ENCODE measurements at regions not wholly inside any gene's neighbourhood (a gene's known extent, or its start where the extent isn't known, plus 50 kb on each side); places are given as distances from the start of the nearest gene placed in this dataset.

DNA sequence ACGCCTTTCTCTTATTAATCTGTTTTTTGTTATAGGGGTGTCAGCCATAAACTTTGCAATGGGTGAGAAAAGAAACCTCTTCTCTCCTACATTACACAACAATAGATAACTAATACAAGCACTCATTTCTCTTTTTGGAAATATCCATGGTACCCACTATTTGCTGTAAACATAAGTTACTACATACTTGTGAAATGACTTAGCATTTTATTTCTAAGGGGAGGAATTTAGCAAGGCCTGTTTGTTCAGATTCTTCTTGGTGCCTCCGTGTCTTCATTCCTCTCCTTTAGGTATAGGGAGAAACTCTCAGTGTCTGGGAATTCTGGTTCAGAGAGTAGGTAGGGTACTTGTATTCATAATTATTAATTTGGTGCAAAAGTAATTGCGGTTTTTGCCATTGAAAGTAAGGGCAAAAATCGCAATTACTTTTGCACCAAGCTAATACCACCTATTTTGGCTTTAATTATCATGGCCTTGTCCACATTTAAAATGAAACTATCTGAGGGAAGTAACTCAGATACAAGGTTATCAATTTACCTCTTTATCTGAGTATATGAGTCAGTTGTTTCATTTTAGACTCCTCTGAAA lies 134.8 kb downstream of the MREG start:
- no peak overlapping the region for H3K27ac ChIP-seq (ENCODE audit: low read length)
- Mint-ChIP-seq H3K27me3 (peaks cover 7 to 10% of the 10 kb centered on the region in 2 donors), H3K36me3 (no peaks in the 10 kb centered on the region), H3K4me1 (no peaks in the 10 kb centered on the region), H3K27ac (no peak overlapping the region), H3K9me3 (no peaks in the 10 kb centered on the region), H3K4me3 (no peak overlapping the region)
- no peaks in the 10 kb centered on the region for H3K9me3 ChIP-seq
- no peak overlapping the region for H3K4me3 ChIP-seq (ENCODE audit: control insufficient read depth in 1 of 2, extremely low read depth in 1 of 2, low read length in 1 of 2)
- peaks cover 0 to 3% of the 10 kb centered on the region in 2 experiments for H3K27me3 ChIP-seq (replicated peaks in 1 of 2; ENCODE audit: control insufficient read depth in 2 of 2, extremely low read depth in 1 of 2, insufficient read depth in 2 of 2, low read length in 1 of 2)
- WGBS (ENCODE audit: insufficient coverage): no CpG with 5 or more reads among the region's 4 CpGs
- no peaks in the 10 kb centered on the region for H3K4me1 ChIP-seq (ENCODE audit: control insufficient read depth in 1 of 2, extremely low read depth in 1 of 2, insufficient read depth in 2 of 2, low read length in 2 of 2)
- ChIA-PET POLR2A (no interaction called here), CTCF (no interaction called here)
- DNase-seq (no peak), ATAC-seq (replicated peaks in 1 of 4) (no peak)
- H3K36me3 ChIP-seq (ENCODE audit: control insufficient read depth in 2 of 2, extremely low read depth in 1 of 2, insufficient read depth in 1 of 2, low read length in 1 of 2): no peaks in the 10 kb centered on the region

DNA sequence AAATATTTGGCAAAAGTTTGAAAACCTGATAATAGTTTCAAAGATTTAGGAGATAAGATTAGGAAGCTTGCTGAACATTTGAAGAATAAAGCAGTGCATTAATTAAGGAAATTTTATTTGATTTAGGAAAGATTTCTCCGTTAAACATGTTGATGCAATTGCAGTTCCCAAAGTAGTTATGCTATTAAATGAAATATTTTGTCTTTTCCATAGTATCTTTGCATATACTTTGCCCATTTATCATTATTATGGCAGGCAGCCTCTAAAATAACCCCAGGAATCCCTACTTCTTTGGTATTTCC lies 136.5 kb downstream of the MREG start:
- ChIA-PET CTCF (interaction anchor here in 1 of 2 donors (1.0 kb wide), 1 partner anchor 9 kb away, joined by 3 read pairs; no protein-coding TSS in a partner anchor), POLR2A (no interaction called here)
- peaks cover 0 to 3% of the 10 kb centered on the region in 2 experiments for H3K27me3 ChIP-seq (replicated peaks in 1 of 2; ENCODE audit: control insufficient read depth in 2 of 2, extremely low read depth in 1 of 2, insufficient read depth in 2 of 2, low read length in 1 of 2)
- H3K4me1 ChIP-seq (ENCODE audit: control insufficient read depth in 1 of 2, extremely low read depth in 1 of 2, insufficient read depth in 2 of 2, low read length in 2 of 2): no peaks in the 10 kb centered on the region
- peaks cover 7 to 13% of the 10 kb centered on the region in 2 donors for H3K27me3 Mint-ChIP-seq
- H3K36me3 Mint-ChIP-seq: no peaks in the 10 kb centered on the region
- H3K36me3 ChIP-seq (ENCODE audit: control insufficient read depth in 2 of 2, extremely low read depth in 1 of 2, insufficient read depth in 1 of 2, low read length in 1 of 2): no peaks in the 10 kb centered on the region
- no peak overlapping the region for H3K27ac Mint-ChIP-seq
- H3K4me3 ChIP-seq (ENCODE audit: control insufficient read depth in 1 of 2, extremely low read depth in 1 of 2, low read length in 1 of 2): no peak overlapping the region
- no peaks in the 10 kb centered on the region for H3K9me3 Mint-ChIP-seq
- DNase-seq (no peak), ATAC-seq (replicated peaks in 1 of 4) (no peak)
- no peak overlapping the region for H3K4me3 Mint-ChIP-seq
- no CpG with 5 or more reads among the region's 1 CpG for WGBS (ENCODE audit: insufficient coverage)
- H3K9me3 ChIP-seq: no peaks in the 10 kb centered on the region
- H3K4me1 Mint-ChIP-seq: no peaks in the 10 kb centered on the region
- no peak overlapping the region for H3K27ac ChIP-seq (ENCODE audit: low read length)

DNA sequence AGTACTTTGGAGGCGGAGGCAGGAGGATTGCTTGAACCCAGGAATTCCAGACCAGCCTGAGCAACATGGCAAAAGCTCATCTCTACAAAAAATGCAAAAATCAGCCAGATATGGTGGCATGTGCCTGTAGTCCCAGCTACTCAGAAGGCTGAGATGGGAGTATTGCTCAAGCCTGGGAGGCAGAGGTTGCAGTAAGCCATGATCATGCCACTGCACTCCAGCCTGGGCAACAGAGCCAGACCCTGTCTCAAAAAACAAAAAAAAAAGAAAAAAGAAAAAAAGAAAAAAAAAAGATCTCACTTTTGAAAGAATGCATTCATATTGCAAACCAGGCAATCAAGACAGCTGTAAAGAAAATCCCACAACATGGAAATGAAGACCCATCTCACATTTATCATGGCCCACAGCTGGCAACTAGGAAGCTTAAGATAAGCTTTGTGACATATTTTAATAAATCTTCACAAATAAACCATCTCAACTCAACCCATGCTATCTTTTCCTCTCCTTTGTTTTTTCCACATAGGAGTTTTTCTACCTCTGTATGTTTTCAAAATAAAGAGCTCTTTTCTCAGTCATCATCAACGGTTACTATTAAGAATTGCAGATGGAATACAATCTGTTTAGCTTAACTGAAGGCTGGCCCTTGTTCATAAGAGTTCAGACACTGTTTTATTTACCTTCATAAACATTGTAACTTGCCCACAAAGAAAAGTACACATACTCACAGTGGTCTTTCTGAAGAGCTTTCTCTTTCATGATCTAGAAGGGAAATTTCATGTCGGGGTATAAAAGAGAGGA lies 137.0 kb downstream of the MREG start:
- POLR2A ChIA-PET: no interaction called here
- no peak overlapping the region for H3K4me3 ChIP-seq (ENCODE audit: control insufficient read depth in 1 of 2, extremely low read depth in 1 of 2, low read length in 1 of 2)
- H3K27me3 Mint-ChIP-seq: peaks cover 5 to 13% of the 10 kb centered on the region in 2 donors
- DNase-seq: no peak
- WGBS (ENCODE audit: insufficient coverage): 100% methylated on average over 1 of the region's 3 CpGs
- ATAC-seq (replicated peaks in 1 of 4): no peak
- no peaks in the 10 kb centered on the region for H3K36me3 Mint-ChIP-seq
- H3K4me3 Mint-ChIP-seq: no peak overlapping the region
- no peaks in the 10 kb centered on the region for H3K9me3 Mint-ChIP-seq
- no peak overlapping the region for H3K27ac Mint-ChIP-seq
- H3K4me1 Mint-ChIP-seq: no peaks in the 10 kb centered on the region
- H3K4me1 ChIP-seq (ENCODE audit: control insufficient read depth in 1 of 2, extremely low read depth in 1 of 2, insufficient read depth in 2 of 2, low read length in 2 of 2): no peaks in the 10 kb centered on the region
- CTCF ChIA-PET: interaction anchor here in 1 of 2 donors (1.0 kb wide), 1 partner anchor 9 kb away, joined by 3 read pairs; no protein-coding TSS in a partner anchor
- H3K27me3 ChIP-seq (replicated peaks in 1 of 2; ENCODE audit: control insufficient read depth in 2 of 2, extremely low read depth in 1 of 2, insufficient read depth in 2 of 2, low read length in 1 of 2): peaks cover 0 to 3% of the 10 kb centered on the region in 2 experiments
- H3K36me3 ChIP-seq (ENCODE audit: control insufficient read depth in 2 of 2, extremely low read depth in 1 of 2, insufficient read depth in 1 of 2, low read length in 1 of 2): no peaks in the 10 kb centered on the region
- H3K9me3 ChIP-seq: no peaks in the 10 kb centered on the region
- H3K27ac ChIP-seq (ENCODE audit: low read length): no peak overlapping the region

DNA sequence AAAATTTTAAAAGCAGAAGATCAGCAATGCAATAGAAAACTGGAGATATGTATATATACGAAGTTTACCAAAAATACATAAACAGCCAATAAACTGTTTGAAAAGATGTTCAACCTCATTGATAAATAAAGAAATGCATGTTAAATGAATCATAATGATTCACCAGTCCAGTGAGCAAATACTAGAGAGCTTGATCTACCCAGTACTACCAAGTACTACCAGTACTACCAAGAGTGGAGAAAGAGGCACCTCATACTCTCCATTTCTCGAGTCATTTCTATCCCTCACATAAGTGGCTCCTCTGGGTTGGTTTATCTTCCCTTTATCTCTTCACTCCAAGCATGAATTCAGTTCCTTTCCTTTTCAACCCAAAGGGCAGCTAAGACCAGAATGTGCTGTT lies 138.9 kb downstream of the MREG start:
- no CpG with 5 or more reads among the region's 2 CpGs for WGBS (ENCODE audit: insufficient coverage)
- Histone ChIP-seq H3K4me3 (ENCODE audit: control insufficient read depth in 1 of 2, extremely low read depth in 1 of 2, low read length in 1 of 2) (no peak overlapping the region), H3K27ac (ENCODE audit: low read length) (no peak overlapping the region), H3K36me3 (ENCODE audit: control insufficient read depth in 2 of 2, extremely low read depth in 1 of 2, insufficient read depth in 1 of 2, low read length in 1 of 2) (no peaks in the 10 kb centered on the region), H3K4me1 (ENCODE audit: control insufficient read depth in 1 of 2, extremely low read depth in 1 of 2, insufficient read depth in 2 of 2, low read length in 2 of 2) (no peaks in the 10 kb centered on the region), H3K9me3 (no peaks in the 10 kb centered on the region), H3K27me3 (replicated peaks in 1 of 2; ENCODE audit: control insufficient read depth in 2 of 2, extremely low read depth in 1 of 2, insufficient read depth in 2 of 2, low read length in 1 of 2) (peaks cover 0 to 2% of the 10 kb centered on the region in 2 experiments)
- no peaks in the 10 kb centered on the region for H3K4me1 Mint-ChIP-seq
- no peak overlapping the region for H3K27ac Mint-ChIP-seq
- DNase-seq: no peak
- POLR2A ChIA-PET: no interaction called here
- H3K27me3 Mint-ChIP-seq: peaks cover 3 to 11% of the 10 kb centered on the region in 2 donors
- no peak overlapping the region for H3K4me3 Mint-ChIP-seq
- H3K36me3 Mint-ChIP-seq: no peaks in the 10 kb centered on the region
- ATAC-seq (replicated peaks in 1 of 4): no peak
- H3K9me3 Mint-ChIP-seq: no peaks in the 10 kb centered on the region
- CTCF ChIA-PET: no interaction called here

DNA sequence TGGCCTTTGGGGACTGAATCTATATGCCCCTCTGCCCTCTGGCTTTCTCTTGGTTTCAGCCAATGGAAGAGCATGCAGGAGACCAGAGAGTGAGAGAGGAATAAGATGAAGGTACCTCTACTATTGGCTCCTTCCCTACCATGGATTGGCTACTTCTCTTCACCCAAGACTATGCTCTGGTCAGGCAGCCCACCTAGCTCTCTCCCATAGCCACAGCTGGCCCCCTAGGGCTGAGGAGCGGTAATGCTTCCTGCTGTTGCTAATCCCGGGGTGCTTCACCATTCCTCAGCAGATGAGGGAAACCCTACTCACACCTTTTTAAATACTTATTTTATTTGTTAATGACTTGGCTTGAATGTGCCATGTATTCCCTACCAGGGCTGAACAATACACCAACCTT lies 142.4 kb downstream of the MREG start:
- Histone ChIP-seq H3K4me1 (ENCODE audit: control insufficient read depth in 1 of 2, extremely low read depth in 1 of 2, insufficient read depth in 2 of 2, low read length in 2 of 2) (no peaks in the 10 kb centered on the region), H3K36me3 (ENCODE audit: control insufficient read depth in 2 of 2, extremely low read depth in 1 of 2, insufficient read depth in 1 of 2, low read length in 1 of 2) (no peaks in the 10 kb centered on the region), H3K27ac (ENCODE audit: low read length) (no peak overlapping the region), H3K27me3 (replicated peaks in 1 of 2; ENCODE audit: control insufficient read depth in 2 of 2, extremely low read depth in 1 of 2, insufficient read depth in 2 of 2, low read length in 1 of 2) (peaks cover 0 to 3% of the 10 kb centered on the region in 2 experiments), H3K9me3 (no peaks in the 10 kb centered on the region), H3K4me3 (ENCODE audit: control insufficient read depth in 1 of 2, extremely low read depth in 1 of 2, low read length in 1 of 2) (no peak overlapping the region)
- H3K9me3 Mint-ChIP-seq: no peaks in the 10 kb centered on the region
- no peak overlapping the region for H3K27ac Mint-ChIP-seq
- no peak for DNase-seq
- H3K4me1 Mint-ChIP-seq: no peaks in the 10 kb centered on the region
- no peaks in the 10 kb centered on the region for H3K36me3 Mint-ChIP-seq
- ChIA-PET POLR2A (no interaction called here), CTCF (interaction anchor here (0.6 to 1.3 kb wide), 2 partner anchors 9 to 458 kb away, joined by 4 to 5 read pairs; no protein-coding TSS in a partner anchor)
- no peak for ATAC-seq (replicated peaks in 1 of 4)
- no CpG with 5 or more reads among the region's 2 CpGs for WGBS (ENCODE audit: insufficient coverage)
- peaks cover 7 to 15% of the 10 kb centered on the region in 2 donors for H3K27me3 Mint-ChIP-seq
- H3K4me3 Mint-ChIP-seq: no peak overlapping the region

DNA sequence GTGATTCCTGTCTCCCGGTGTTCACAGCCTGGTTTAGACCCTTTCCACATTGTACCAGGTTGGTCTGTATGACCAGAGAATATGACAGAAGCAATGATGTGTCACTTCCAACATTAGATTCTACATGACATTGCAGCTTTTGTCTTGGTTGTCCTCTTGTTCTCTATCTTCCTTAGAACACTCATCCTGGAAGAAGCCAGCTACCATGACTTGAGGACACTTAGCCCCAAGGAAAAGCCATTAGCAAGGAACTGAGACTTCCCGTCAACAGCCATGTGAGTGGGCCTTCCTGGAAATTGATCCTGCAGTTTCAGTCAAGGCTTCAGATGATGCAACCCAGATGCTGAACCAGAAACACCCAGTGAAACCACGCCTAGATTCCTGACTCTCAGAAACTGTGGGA lies 143.3 kb downstream of the MREG start:
- Mint-ChIP-seq H3K27me3 (peaks cover 11 to 14% of the 10 kb centered on the region in 2 donors), H3K9me3 (no peaks in the 10 kb centered on the region), H3K27ac (no peak overlapping the region), H3K4me1 (no peaks in the 10 kb centered on the region), H3K4me3 (no peak overlapping the region), H3K36me3 (no peaks in the 10 kb centered on the region)
- no peaks in the 10 kb centered on the region for H3K36me3 ChIP-seq (ENCODE audit: control insufficient read depth in 2 of 2, extremely low read depth in 1 of 2, insufficient read depth in 1 of 2, low read length in 1 of 2)
- H3K9me3 ChIP-seq: no peaks in the 10 kb centered on the region
- DNase-seq (no peak), ATAC-seq (replicated peaks in 1 of 4) (no peak)
- H3K27me3 ChIP-seq (replicated peaks in 1 of 2; ENCODE audit: control insufficient read depth in 2 of 2, extremely low read depth in 1 of 2, insufficient read depth in 2 of 2, low read length in 1 of 2): peaks cover 0 to 6% of the 10 kb centered on the region in 2 experiments
- 71% methylated on average over 1 of the region's 3 CpGs for WGBS (ENCODE audit: insufficient coverage)
- CTCF ChIA-PET: no interaction called here
- no peak overlapping the region for H3K4me3 ChIP-seq (ENCODE audit: control insufficient read depth in 1 of 2, extremely low read depth in 1 of 2, low read length in 1 of 2)
- no peak overlapping the region for H3K27ac ChIP-seq (ENCODE audit: low read length)
- POLR2A ChIA-PET: no interaction called here
- H3K4me1 ChIP-seq (ENCODE audit: control insufficient read depth in 1 of 2, extremely low read depth in 1 of 2, insufficient read depth in 2 of 2, low read length in 2 of 2): no peaks in the 10 kb centered on the region

Data from T-cell (primary cell).